ENCODE measurements at regions not wholly inside any gene's neighbourhood (a gene's known extent, or its start where the extent isn't known, plus 50 kb on each side); places are given as distances from the start of the nearest gene placed in this dataset.

GRCh38 chr2:14760169-14760568 is 127.7 kb downstream of the LRATD1 start:
- TF ChIP-seq CTCF (conservative IDR thresholded peaks at IDR 0.05) (no peak), ZFX (IDR thresholded peaks at IDR 0.05) (no peak)

Measured in C4-2B (cell line).